ENCODE measurements at regions not wholly inside any gene's neighbourhood (a gene's known extent, or its start where the extent isn't known, plus 50 kb on each side); places are given as distances from the start of the nearest gene placed in this dataset.

- Mint-ChIP-seq H3K9me3 (ENCODE audit: unreplicated experiment) (no peaks in the 10 kb centered on the region), H3K27me3 (ENCODE audit: unreplicated experiment) (no peaks in the 10 kb centered on the region)
- DNase-seq (ENCODE audit: extremely low spot score, unreplicated experiment): no peak
Observed at GRCh38 chr2:147688242-147688641, 156.6 kb upstream of the ACVR2A start.

GRCh38 chr2:147686365-147686764, 158.5 kb upstream of the ACVR2A start:
- H3K4me1 Mint-ChIP-seq (ENCODE audit: unreplicated experiment): no peaks in the 10 kb centered on the region
- DNase-seq (ENCODE audit: extremely low spot score, unreplicated experiment): no peak
- H3K9me3 Mint-ChIP-seq (ENCODE audit: unreplicated experiment): no peaks in the 10 kb centered on the region
- TF ChIP-seq, protein P1, sequence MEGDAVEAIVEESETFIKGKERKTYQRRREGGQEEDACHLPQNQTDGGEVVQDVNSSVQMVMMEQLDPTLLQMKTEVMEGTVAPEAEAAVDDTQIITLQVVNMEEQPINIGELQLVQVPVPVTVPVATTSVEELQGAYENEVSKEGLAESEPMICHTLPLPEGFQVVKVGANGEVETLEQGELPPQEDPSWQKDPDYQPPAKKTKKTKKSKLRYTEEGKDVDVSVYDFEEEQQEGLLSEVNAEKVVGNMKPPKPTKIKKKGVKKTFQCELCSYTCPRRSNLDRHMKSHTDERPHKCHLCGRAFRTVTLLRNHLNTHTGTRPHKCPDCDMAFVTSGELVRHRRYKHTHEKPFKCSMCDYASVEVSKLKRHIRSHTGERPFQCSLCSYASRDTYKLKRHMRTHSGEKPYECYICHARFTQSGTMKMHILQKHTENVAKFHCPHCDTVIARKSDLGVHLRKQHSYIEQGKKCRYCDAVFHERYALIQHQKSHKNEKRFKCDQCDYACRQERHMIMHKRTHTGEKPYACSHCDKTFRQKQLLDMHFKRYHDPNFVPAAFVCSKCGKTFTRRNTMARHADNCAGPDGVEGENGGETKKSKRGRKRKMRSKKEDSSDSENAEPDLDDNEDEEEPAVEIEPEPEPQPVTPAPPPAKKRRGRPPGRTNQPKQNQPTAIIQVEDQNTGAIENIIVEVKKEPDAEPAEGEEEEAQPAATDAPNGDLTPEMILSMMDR (IDR thresholded peaks at IDR 0.05): no peak
- H3K36me3 Mint-ChIP-seq (ENCODE audit: unreplicated experiment): no peaks in the 10 kb centered on the region
- H3K27me3 Mint-ChIP-seq (ENCODE audit: unreplicated experiment): no peaks in the 10 kb centered on the region
- no peak overlapping the region for H3K27ac Mint-ChIP-seq (ENCODE audit: unreplicated experiment)
- no peak overlapping the region for H3K4me3 Mint-ChIP-seq (ENCODE audit: unreplicated experiment)

More at GRCh38 chr2:147688242-147688641, 156.6 kb upstream of the ACVR2A start:
- H3K4me1 Mint-ChIP-seq (ENCODE audit: unreplicated experiment): no peaks in the 10 kb centered on the region
- no peak overlapping the region for H3K27ac Mint-ChIP-seq (ENCODE audit: unreplicated experiment)
- TF ChIP-seq, protein P1 (IDR thresholded peaks at IDR 0.05): no peak
- no peaks in the 10 kb centered on the region for H3K36me3 Mint-ChIP-seq (ENCODE audit: unreplicated experiment)
- no peak overlapping the region for H3K4me3 Mint-ChIP-seq (ENCODE audit: unreplicated experiment)

DNA sequence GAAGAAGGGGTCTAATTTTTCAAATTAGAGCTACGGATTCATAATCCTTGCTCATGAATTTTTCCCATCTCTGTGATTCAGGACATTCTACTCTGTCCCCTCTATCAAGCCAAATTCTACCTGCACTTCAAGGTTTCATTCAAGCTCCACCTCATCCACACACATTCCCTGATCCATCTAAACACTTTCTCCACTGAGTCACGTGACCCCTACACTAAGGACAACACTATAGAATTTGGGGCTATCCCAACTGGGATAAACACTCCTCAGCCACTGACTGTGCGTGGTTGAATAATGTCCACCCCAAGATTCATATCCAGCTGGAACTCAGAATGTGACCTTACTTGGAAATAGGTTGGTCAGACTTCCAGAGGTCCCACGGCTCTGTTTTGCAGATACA, 159.9 kb upstream of the ACVR2A start:
- no peak overlapping the region for H3K27ac Mint-ChIP-seq (ENCODE audit: unreplicated experiment)
- H3K4me1 Mint-ChIP-seq (ENCODE audit: unreplicated experiment): no peaks in the 10 kb centered on the region
- no peak for DNase-seq (ENCODE audit: extremely low spot score, unreplicated experiment)
- no peaks in the 10 kb centered on the region for H3K9me3 Mint-ChIP-seq (ENCODE audit: unreplicated experiment)
- H3K36me3 Mint-ChIP-seq (ENCODE audit: unreplicated experiment): no peaks in the 10 kb centered on the region
- TF ChIP-seq, protein P1 (IDR thresholded peaks at IDR 0.05): no peak
- H3K27me3 Mint-ChIP-seq (ENCODE audit: unreplicated experiment): no peaks in the 10 kb centered on the region
- no peak overlapping the region for H3K4me3 Mint-ChIP-seq (ENCODE audit: unreplicated experiment)

GRCh38 chr2:147683380-147683779, 161.4 kb upstream of the ACVR2A start:
- DNase-seq (ENCODE audit: extremely low spot score, unreplicated experiment): no peak
- TF ChIP-seq, protein P1 (IDR thresholded peaks at IDR 0.05): no peak
- Mint-ChIP-seq H3K36me3 (ENCODE audit: unreplicated experiment) (no peaks in the 10 kb centered on the region), H3K27me3 (ENCODE audit: unreplicated experiment) (no peaks in the 10 kb centered on the region), H3K4me1 (ENCODE audit: unreplicated experiment) (no peaks in the 10 kb centered on the region), H3K9me3 (ENCODE audit: unreplicated experiment) (no peaks in the 10 kb centered on the region), H3K27ac (ENCODE audit: unreplicated experiment) (no peak overlapping the region), H3K4me3 (ENCODE audit: unreplicated experiment) (no peak overlapping the region)

GRCh38 chr2:147681093-147681492, 163.7 kb upstream of the ACVR2A start:
- Mint-ChIP-seq H3K9me3 (ENCODE audit: unreplicated experiment) (no peaks in the 10 kb centered on the region), H3K27me3 (ENCODE audit: unreplicated experiment) (no peaks in the 10 kb centered on the region), H3K27ac (ENCODE audit: unreplicated experiment) (no peak overlapping the region), H3K4me3 (ENCODE audit: unreplicated experiment) (no peak overlapping the region), H3K4me1 (ENCODE audit: unreplicated experiment) (no peaks in the 10 kb centered on the region), H3K36me3 (ENCODE audit: unreplicated experiment) (no peaks in the 10 kb centered on the region)
- TF ChIP-seq, protein P1 (IDR thresholded peaks at IDR 0.05): no peak
- DNase-seq (ENCODE audit: extremely low spot score, unreplicated experiment): no peak

Measured in osteocyte (in vitro differentiated cells).